ENCODE measurements at regions not wholly inside any gene's neighbourhood (a gene's known extent, or its start where the extent isn't known, plus 50 kb on each side); places are given as distances from the start of the nearest gene placed in this dataset.

DNA sequence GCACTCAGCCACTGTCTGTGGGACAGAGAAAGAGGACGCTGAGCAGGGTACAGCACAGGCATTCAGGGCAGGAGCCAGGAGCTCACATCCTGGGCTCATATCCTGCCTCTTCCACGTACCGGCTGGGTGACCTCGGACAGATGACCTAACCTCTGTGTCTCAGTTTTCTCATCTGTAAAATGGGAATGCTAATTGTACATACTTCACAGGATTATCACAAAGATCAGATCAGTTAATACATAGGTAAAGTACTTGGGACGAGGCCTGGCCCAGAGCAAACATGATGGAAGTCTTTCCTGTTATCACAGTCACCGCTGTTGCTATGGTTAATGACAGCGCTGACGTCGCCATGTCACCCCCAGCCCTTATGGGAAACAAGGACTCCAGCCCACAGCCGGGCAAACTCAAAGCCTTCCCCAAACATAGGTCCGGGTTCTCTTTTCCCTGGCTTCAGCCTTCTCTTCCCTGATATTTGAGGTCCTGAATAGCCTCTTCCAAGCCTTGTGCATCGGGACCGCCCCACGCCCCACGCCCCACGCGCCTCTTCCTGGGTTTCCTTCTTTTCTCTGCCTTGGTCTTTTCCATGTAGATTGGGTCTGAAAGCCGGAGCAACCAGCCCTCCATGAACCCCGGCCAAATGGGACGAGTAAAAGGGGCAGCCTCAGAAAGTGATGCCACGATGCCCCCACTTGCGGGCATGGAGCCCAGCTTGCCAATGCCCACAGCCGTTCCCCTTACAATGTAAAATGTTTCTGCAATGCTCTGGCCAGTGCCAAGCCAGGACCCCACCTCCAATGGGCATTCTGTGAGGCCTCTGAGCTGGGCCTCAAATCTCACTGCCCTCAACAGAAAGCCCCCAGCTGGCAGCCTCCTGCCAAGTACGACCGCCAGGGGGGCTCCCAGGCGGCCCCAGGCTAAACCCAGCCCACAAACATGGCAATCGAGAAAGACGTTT, 125.4 kb downstream of the RFLNA start:
- Mint-ChIP-seq H3K9me3 (no peaks in the 10 kb centered on the region), H3K27ac (no peak overlapping the region), H3K27me3 (no peaks in the 10 kb centered on the region), H3K36me3 (ENCODE audit: low read depth) (peaks cover 66% of the 10 kb centered on the region), H3K4me3 (no peak overlapping the region), H3K4me1 (ENCODE audit: low read depth) (no peaks in the 10 kb centered on the region)
- CTCF ChIA-PET: interaction anchor here (1.1 kb wide), 1 partner anchor 46 kb away, joined by 3 read pairs; no protein-coding TSS in a partner anchor
- H3K27me3 ChIP-seq (ENCODE audit: control insufficient read depth in 1 of 2, insufficient read depth in 2 of 2, low read length in 2 of 2): no peaks in the 10 kb centered on the region
- no peaks in the 10 kb centered on the region for H3K9me3 ChIP-seq (ENCODE audit: control insufficient read depth in 1 of 2, insufficient read depth in 1 of 2, low read length in 2 of 2)
- intact Hi-C loops (cut with DNase I, micrococcal nuclease): no loop called here
- POLR2A ChIA-PET: no interaction called here
- no peak overlapping the region for H3K4me3 ChIP-seq (ENCODE audit: low read length)
- TF ChIP-seq, protein P1, sequence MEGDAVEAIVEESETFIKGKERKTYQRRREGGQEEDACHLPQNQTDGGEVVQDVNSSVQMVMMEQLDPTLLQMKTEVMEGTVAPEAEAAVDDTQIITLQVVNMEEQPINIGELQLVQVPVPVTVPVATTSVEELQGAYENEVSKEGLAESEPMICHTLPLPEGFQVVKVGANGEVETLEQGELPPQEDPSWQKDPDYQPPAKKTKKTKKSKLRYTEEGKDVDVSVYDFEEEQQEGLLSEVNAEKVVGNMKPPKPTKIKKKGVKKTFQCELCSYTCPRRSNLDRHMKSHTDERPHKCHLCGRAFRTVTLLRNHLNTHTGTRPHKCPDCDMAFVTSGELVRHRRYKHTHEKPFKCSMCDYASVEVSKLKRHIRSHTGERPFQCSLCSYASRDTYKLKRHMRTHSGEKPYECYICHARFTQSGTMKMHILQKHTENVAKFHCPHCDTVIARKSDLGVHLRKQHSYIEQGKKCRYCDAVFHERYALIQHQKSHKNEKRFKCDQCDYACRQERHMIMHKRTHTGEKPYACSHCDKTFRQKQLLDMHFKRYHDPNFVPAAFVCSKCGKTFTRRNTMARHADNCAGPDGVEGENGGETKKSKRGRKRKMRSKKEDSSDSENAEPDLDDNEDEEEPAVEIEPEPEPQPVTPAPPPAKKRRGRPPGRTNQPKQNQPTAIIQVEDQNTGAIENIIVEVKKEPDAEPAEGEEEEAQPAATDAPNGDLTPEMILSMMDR (IDR thresholded peaks at IDR 0.05): no peak
- ATAC-seq (ENCODE audit: poor library complexity): no peak
- no peaks in the 10 kb centered on the region for H3K4me1 ChIP-seq (ENCODE audit: insufficient read depth, low read length)
- no peak for DNase-seq
- peaks cover 63% of the 10 kb centered on the region for H3K36me3 ChIP-seq (ENCODE audit: insufficient read depth, low read length)
- no peak overlapping the region for H3K27ac ChIP-seq (ENCODE audit: low read depth in 1 of 2, low read length in 2 of 2)

DNA sequence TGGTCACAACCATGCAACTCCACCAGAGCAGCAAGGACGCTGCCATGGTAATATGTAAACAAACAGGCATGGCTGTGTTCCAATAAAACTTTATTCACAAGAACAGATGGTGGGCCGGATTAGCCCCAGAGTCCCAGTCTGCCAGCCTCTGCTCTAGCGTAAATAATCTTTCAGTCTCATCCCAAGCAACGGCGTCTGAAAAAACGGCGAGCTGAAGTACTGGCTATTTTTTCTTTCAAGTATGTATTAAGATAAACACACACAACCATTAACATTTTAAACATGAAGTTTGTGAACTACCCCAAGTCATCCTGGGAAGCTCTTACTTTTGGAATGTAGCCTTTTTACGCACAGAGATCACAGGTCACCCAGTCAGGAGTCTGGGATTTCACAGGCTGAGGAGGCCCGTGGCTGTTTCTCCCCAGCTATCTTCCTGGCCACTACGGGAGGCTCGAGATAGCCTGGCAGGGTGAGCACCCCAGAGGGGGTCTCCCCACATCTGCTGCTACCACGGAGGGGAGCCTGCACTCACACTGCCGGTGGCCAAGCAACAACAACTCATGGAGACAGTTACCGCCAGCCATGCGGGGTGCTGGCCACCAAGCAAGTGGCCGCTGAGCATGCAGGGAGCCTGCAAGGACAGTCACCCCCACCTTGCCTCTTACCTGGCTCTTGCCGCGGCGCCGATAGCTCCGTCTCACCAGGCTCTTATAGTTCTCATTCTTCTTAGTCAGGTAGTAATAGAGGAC, 124.6 kb downstream of the RFLNA start:
- H3K27ac Mint-ChIP-seq: no peak overlapping the region
- no peak overlapping the region for H3K27ac ChIP-seq (ENCODE audit: low read depth in 1 of 2, low read length in 2 of 2)
- TF ChIP-seq, protein P1 (IDR thresholded peaks at IDR 0.05): no peak
- H3K4me1 ChIP-seq (ENCODE audit: insufficient read depth, low read length): no peaks in the 10 kb centered on the region
- no peaks in the 10 kb centered on the region for H3K27me3 ChIP-seq (ENCODE audit: control insufficient read depth in 1 of 2, insufficient read depth in 2 of 2, low read length in 2 of 2)
- no peak overlapping the region for H3K4me3 ChIP-seq (ENCODE audit: low read length)
- peaks cover 64% of the 10 kb centered on the region for H3K36me3 ChIP-seq (ENCODE audit: insufficient read depth, low read length)
- ChIA-PET POLR2A (no interaction called here), CTCF (no interaction called here)
- H3K4me1 Mint-ChIP-seq (ENCODE audit: low read depth): no peaks in the 10 kb centered on the region
- no peaks in the 10 kb centered on the region for H3K27me3 Mint-ChIP-seq
- ATAC-seq (ENCODE audit: poor library complexity) (no peak), DNase-seq (no peak)
- intact Hi-C loops (cut with DNase I, micrococcal nuclease): no loop called here
- no peaks in the 10 kb centered on the region for H3K9me3 ChIP-seq (ENCODE audit: control insufficient read depth in 1 of 2, insufficient read depth in 1 of 2, low read length in 2 of 2)
- no peak overlapping the region for H3K4me3 Mint-ChIP-seq
- no peaks in the 10 kb centered on the region for H3K9me3 Mint-ChIP-seq
- H3K36me3 Mint-ChIP-seq (ENCODE audit: low read depth): peaks cover 61% of the 10 kb centered on the region

DNA sequence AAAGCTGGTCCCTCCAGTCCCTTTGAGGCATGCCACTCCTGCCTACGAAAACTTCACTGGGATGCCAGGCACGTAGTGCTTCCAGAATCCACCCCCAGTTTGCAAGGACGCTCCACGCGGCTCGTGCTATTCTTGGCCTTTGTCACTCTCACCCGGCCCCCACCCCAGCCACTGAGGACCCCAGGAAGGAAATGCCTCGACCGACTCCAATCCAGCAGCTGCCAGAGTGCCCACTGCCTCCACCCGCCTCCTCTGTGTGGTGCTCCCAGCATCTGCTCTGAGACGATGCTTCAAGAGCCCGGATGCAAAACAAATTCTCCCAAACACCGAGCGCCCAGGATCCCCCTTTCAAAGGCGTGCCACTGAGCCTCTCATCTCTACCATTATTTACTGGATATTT, 123.9 kb downstream of the RFLNA start:
- H3K27me3 Mint-ChIP-seq: no peaks in the 10 kb centered on the region
- ATAC-seq (ENCODE audit: poor library complexity) (no peak), DNase-seq (no peak)
- TF ChIP-seq, protein P1 (IDR thresholded peaks at IDR 0.05): no peak
- ChIA-PET CTCF (no interaction called here), POLR2A (no interaction called here)
- intact Hi-C loops (cut with DNase I, micrococcal nuclease): no loop called here
- no peak overlapping the region for H3K27ac Mint-ChIP-seq
- no peak overlapping the region for H3K27ac ChIP-seq (ENCODE audit: low read depth in 1 of 2, low read length in 2 of 2)
- no peaks in the 10 kb centered on the region for H3K9me3 ChIP-seq (ENCODE audit: control insufficient read depth in 1 of 2, insufficient read depth in 1 of 2, low read length in 2 of 2)
- no peaks in the 10 kb centered on the region for H3K4me1 Mint-ChIP-seq (ENCODE audit: low read depth)
- no peaks in the 10 kb centered on the region for H3K9me3 Mint-ChIP-seq
- no peaks in the 10 kb centered on the region for H3K27me3 ChIP-seq (ENCODE audit: control insufficient read depth in 1 of 2, insufficient read depth in 2 of 2, low read length in 2 of 2)
- H3K4me3 Mint-ChIP-seq: no peak overlapping the region
- H3K36me3 Mint-ChIP-seq (ENCODE audit: low read depth): peaks cover 60% of the 10 kb centered on the region
- H3K4me3 ChIP-seq (ENCODE audit: low read length): no peak overlapping the region
- H3K4me1 ChIP-seq (ENCODE audit: insufficient read depth, low read length): no peaks in the 10 kb centered on the region
- H3K36me3 ChIP-seq (ENCODE audit: insufficient read depth, low read length): peaks cover 63% of the 10 kb centered on the region

Measured in CD4-positive, alpha-beta T cell (primary cell).